SK-N-SH (cell line): ENCODE measurements at regions not wholly inside any gene's neighbourhood (a gene's known extent, or its start where the extent isn't known, plus 50 kb on each side); places are given as distances from the start of the nearest gene placed in this dataset.

Experiments
- CTCF ChIA-PET: fragments of 300-600, 350-600 bp; formaldehyde crosslinking; extraction: SDS; loops from one replicate; lab custom pipeline; 2021; lab: Yijun Ruan, JAX
- POLR2A ChIA-PET: fragments of 350-600 bp; sonication (Branson Sonifier 250); formaldehyde crosslinking; extraction: SDS; loops from one replicate; lab custom pipeline; 2020; ENCODE audit warnings: antibody characterized with exemption, inconsistent platforms; lab: Yijun Ruan, JAX
- DNase-seq: peaks from one replicate; pipeline ENCODE4 v3.0.0; 2012
- H2AFZ ChIP-seq: fragments of 200-600 bp; sonication (generic); 2 replicates; pipeline ENCODE4 v1.8.1; 2016; ENCODE audit warnings: antibody characterized with exemption, mild to moderate bottlenecking, low read depth
- H3F3A ChIP-seq: fragments of 200-600 bp; sonication (generic); replicated peaks from 2 replicates; pipeline ENCODE3; 2016; ENCODE audit warnings: antibody characterized with exemption, mild to moderate bottlenecking; ENCODE audit not compliant: insufficient read depth
- H3K27ac ChIP-seq, 2 experiments: fragments of 200-500 bp in 1 of 2; fragments of 200-600 bp in 1 of 2; sonication (Bioruptor generic) in 1 of 2; sonication (generic), shearing (Covaris generic) in 1 of 2; 2 replicates each; pipeline versions ENCODE4 v1.5.1 to v1.6.1; 2014 to 2016; ENCODE audit warnings: low read depth in 2 of 2, inconsistent platforms in 1 of 2, low read length in 1 of 2, mild to moderate bottlenecking in 1 of 2, mixed read lengths in 1 of 2
- H3K27me3 ChIP-seq: fragments of 200-600 bp; sonication (generic), shearing (Covaris generic); 2 replicates; pipeline ENCODE4 v1.6.1; 2016; ENCODE audit warnings: mixed run types; ENCODE audit not compliant: insufficient read depth
- H3K36me3 ChIP-seq, 2 experiments: fragments of 200-500 bp in 1 of 2; fragments of 200-600 bp in 1 of 2; sonication (Bioruptor generic) in 1 of 2; sonication (generic) in 1 of 2; replicated peaks in 1 of 2; 2 replicates each; pipeline versions ENCODE3 to v1.5.1; 2014 to 2016; ENCODE audit warnings: low read length in 1 of 2, mild to moderate bottlenecking in 1 of 2; ENCODE audit not compliant: insufficient read depth in 2 of 2, control insufficient read depth in 1 of 2
- H3K4me1 ChIP-seq, 2 experiments: fragments of 200-500 bp in 1 of 2; fragments of 200-600 bp in 1 of 2; sonication (Bioruptor generic) in 1 of 2; sonication (generic), shearing (Covaris generic) in 1 of 2; 2 replicates each; pipeline versions ENCODE4 v1.5.1 to v1.6.1; 2014 to 2016; ENCODE audit warnings: low read depth in 1 of 2, low read length in 1 of 2, mixed run types in 1 of 2; ENCODE audit not compliant: insufficient read depth in 2 of 2, control insufficient read depth in 1 of 2
- H3K4me2 ChIP-seq: fragments of 200-600 bp; sonication (generic), shearing (Covaris generic); 2 replicates; pipeline ENCODE4 v1.6.1; 2017; ENCODE audit warnings: mixed run types
- H3K4me3 ChIP-seq, 2 experiments: fragments of 200-500 bp in 1 of 2; fragments of 200-600 bp in 1 of 2; sonication (Bioruptor generic) in 1 of 2; sonication (generic), shearing (Covaris generic) in 1 of 2; 2 replicates each; pipeline versions ENCODE4 v1.5.1 to v1.8.1; 2014 to 2016; ENCODE audit warnings: low read depth in 2 of 2, inconsistent platforms in 1 of 2, low read length in 1 of 2, mild to moderate bottlenecking in 1 of 2, mixed read lengths in 1 of 2, moderate library complexity in 1 of 2
- H3K79me2 ChIP-seq: fragments of 200-600 bp; sonication (generic); 2 replicates; pipeline ENCODE4 v1.8.1; 2017; ENCODE audit warnings: mild to moderate bottlenecking; ENCODE audit not compliant: insufficient read depth
- H3K9ac ChIP-seq: fragments of 200-600 bp; sonication (generic); 2 replicates; pipeline ENCODE4 v1.6.1; 2017; ENCODE audit warnings: mixed run types
- H3K9me2 ChIP-seq: fragments of 200-600 bp; sonication (generic); 2 replicates; pipeline ENCODE4 v1.6.1; 2017; ENCODE audit warnings: mixed run types
- H3K9me3 ChIP-seq: fragments of 200-600 bp; sonication (generic); 2 replicates; pipeline ENCODE4 v1.6.1; 2017; ENCODE audit warnings: mixed run types, mild to moderate bottlenecking, moderate library complexity
- H4K20me1 ChIP-seq: fragments of 200-600 bp; sonication (generic); 2 replicates; pipeline ENCODE4 v1.6.1; 2017; ENCODE audit warnings: mild to moderate bottlenecking, mixed run types; ENCODE audit not compliant: insufficient read depth
- ELF1 ChIP-seq: IDR thresholded peaks from 2 replicates; pipeline ENCODE4 v1.4.0; 2012
- EP300 ChIP-seq, 2 experiments: IDR thresholded peaks; 2 replicates each; pipeline versions ENCODE4 v1.4.0 to v1.6.1; 2012; ENCODE audit warnings: borderline replicate concordance in 1 of 2, low read depth in 1 of 2, low read length in 1 of 2
- EZH2phosphoT487 ChIP-seq: fragments of 200-600 bp; sonication (generic); IDR thresholded peaks from 2 replicates; pipeline ENCODE4 v1.6.1; 2017; ENCODE audit warnings: low read depth, mixed run types, mild to moderate bottlenecking, antibody characterized with exemption, moderate library complexity, borderline replicate concordance
- FOXM1 ChIP-seq: IDR thresholded peaks from 2 replicates; pipeline ENCODE4 v1.4.0; 2012; ENCODE audit warnings: low read depth, mild to moderate bottlenecking
- GABPA ChIP-seq: IDR thresholded peaks from 2 replicates; pipeline ENCODE4 v1.4.0; 2012; ENCODE audit warnings: low read depth, mild to moderate bottlenecking
- GATA2 ChIP-seq: sonication (generic); formaldehyde crosslinking; IDR thresholded peaks from 2 replicates; pipeline ENCODE4 v1.5.0; 2020; ENCODE audit warnings: mild to moderate bottlenecking, missing genetic modification reagents
- MEF2A ChIP-seq: IDR thresholded peaks from 2 replicates; pipeline ENCODE4 v1.4.0; 2012; ENCODE audit warnings: low read depth, borderline replicate concordance
- MXI1 ChIP-seq: IDR thresholded peaks from 2 replicates; pipeline ENCODE4 v1.6.1; 2012; ENCODE audit warnings: mild to moderate bottlenecking, low read depth, low read length, improper control_type of control experiment
- NFIC ChIP-seq: IDR thresholded peaks from 2 replicates; pipeline ENCODE4 v1.4.0; 2012; ENCODE audit warnings: borderline replicate concordance
- PBX3 ChIP-seq: IDR thresholded peaks from 2 replicates; pipeline ENCODE4; 2012
- POLR2AphosphoS5 ChIP-seq: IDR thresholded peaks from 2 replicates; pipeline ENCODE4 v1.6.1; 2012; ENCODE audit warnings: low read depth, low read length
- RAD21 ChIP-seq: IDR thresholded peaks from 2 replicates; pipeline ENCODE4 v1.6.1; 2012; ENCODE audit warnings: mild to moderate bottlenecking, low read length
- REST ChIP-seq: IDR thresholded peaks from 2 replicates; pipeline ENCODE4 v1.6.1; 2012; ENCODE audit warnings: mild to moderate bottlenecking, low read depth, low read length, moderate library complexity
- RFX5 ChIP-seq: IDR thresholded peaks from 2 replicates; pipeline ENCODE4 v1.6.1; 2012; ENCODE audit warnings: mild to moderate bottlenecking, improper control_type of control experiment, low read length
- RXRA ChIP-seq: IDR thresholded peaks from 2 replicates; pipeline ENCODE4 v1.4.0; 2012; ENCODE audit warnings: low read depth, mild to moderate bottlenecking, borderline replicate concordance
- TEAD4 ChIP-seq: IDR thresholded peaks from 2 replicates; pipeline ENCODE4 v1.4.0; 2012; ENCODE audit warnings: mild to moderate bottlenecking, borderline replicate concordance; ENCODE audit not compliant: insufficient read depth
- YY1 ChIP-seq: IDR thresholded peaks from 2 replicates; pipeline ENCODE4 v1.4.0; 2012; ENCODE audit warnings: low read depth, mild to moderate bottlenecking
- ZBTB33 ChIP-seq: IDR thresholded peaks from 2 replicates; pipeline ENCODE4 v1.4.0; 2012; ENCODE audit warnings: low read depth, borderline replicate concordance
- WGBS: methylation state at CpG from one replicate; pipeline ENCODE4 v1.1.6; 2017; ENCODE audit warnings: low lambda C conversion rate; 5-methylcytosine and 5-hydroxymethylcytosine counted together
- TF ChIP-seq, protein P1 (sequence below): fragments of 150-350 bp; IDR thresholded peaks from 2 replicates; pipeline ENCODE4 v1.6.1; 2016; ENCODE audit warnings: mild to moderate bottlenecking, low read depth, low read length

DNA sequence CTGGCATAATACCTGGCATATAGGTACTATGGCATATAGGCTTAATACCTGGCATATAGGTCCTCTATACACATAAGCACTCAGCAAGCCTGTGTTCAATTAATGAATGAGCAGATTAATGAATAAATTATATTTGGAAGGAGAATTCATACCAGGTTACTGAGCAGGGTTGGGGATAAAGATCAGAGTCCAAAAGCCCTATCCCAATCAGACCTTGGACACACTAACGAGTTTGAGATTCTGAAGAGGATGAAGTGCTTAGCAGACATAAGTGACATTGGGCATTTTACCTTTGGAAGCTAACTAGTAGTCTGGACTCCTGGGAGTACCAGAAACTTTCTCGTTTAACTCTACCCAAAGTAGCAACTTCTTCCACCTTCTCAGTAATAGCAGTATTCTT is 63.3 kb upstream of the ARHGAP29 start:
- no peaks in the 10 kb centered on the region for H3F3A ChIP-seq
- WGBS: 85% methylated on average over 2 of the region's 2 CpGs
- POLR2A ChIA-PET: no interaction called here
- H4K20me1 ChIP-seq: no peaks in the 10 kb centered on the region
- H3K4me3 ChIP-seq: no peak overlapping the region
- H3K9me2 ChIP-seq: no peaks in the 10 kb centered on the region
- H3K9me3 ChIP-seq: no peaks in the 10 kb centered on the region
- no peak overlapping the region for H2AFZ ChIP-seq
- no peak for TF ChIP-seq GABPA
- TF ChIP-seq ZBTB33: no peak
- TF ChIP-seq RXRA: no peak
- no peak for TF ChIP-seq ELF1
- no peak for TF ChIP-seq RAD21
- no peak for TF ChIP-seq NFIC
- TF ChIP-seq, protein P1, sequence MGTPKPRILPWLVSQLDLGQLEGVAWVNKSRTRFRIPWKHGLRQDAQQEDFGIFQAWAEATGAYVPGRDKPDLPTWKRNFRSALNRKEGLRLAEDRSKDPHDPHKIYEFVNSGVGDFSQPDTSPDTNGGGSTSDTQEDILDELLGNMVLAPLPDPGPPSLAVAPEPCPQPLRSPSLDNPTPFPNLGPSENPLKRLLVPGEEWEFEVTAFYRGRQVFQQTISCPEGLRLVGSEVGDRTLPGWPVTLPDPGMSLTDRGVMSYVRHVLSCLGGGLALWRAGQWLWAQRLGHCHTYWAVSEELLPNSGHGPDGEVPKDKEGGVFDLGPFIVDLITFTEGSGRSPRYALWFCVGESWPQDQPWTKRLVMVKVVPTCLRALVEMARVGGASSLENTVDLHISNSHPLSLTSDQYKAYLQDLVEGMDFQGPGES: no peak
- no peak for TF ChIP-seq GATA2
- TF ChIP-seq MEF2A: no peak
- TF ChIP-seq EP300 (IDR thresholded peaks at IDR 0.05; ENCODE audit: borderline replicate concordance in 1 of 2, low read depth in 1 of 2, low read length in 1 of 2): no peak
- TF ChIP-seq MXI1: no peak
- no peak for TF ChIP-seq RFX5
- no peak for TF ChIP-seq TEAD4
- no peak for TF ChIP-seq FOXM1
- no peak for TF ChIP-seq REST
- no peak for TF ChIP-seq YY1
- no peak for TF ChIP-seq EZH2phosphoT487
- TF ChIP-seq PBX3: no peak
- no peak for TF ChIP-seq POLR2AphosphoS5
- CTCF ChIA-PET: interaction anchor here (0.6 to 2.4 kb wide), 2 partner anchors 21 to 35 kb away, joined by 3 to 9 read pairs; no protein-coding TSS in a partner anchor
- H3K36me3 ChIP-seq: no peaks in the 10 kb centered on the region
- H3K4me2 ChIP-seq: no peak overlapping the region
- no peak overlapping the region for H3K27ac ChIP-seq
- no peaks in the 10 kb centered on the region for H3K79me2 ChIP-seq
- H3K4me1 ChIP-seq: peaks cover 0 to 19% of the 10 kb centered on the region in 2 experiments; a peak in 1 of 4 replicates
- no peak overlapping the region for H3K9ac ChIP-seq
- no peaks in the 10 kb centered on the region for H3K27me3 ChIP-seq
- DNase-seq: no peak
